HCT116 (cell line): ENCODE measurements at regions not wholly inside any gene's neighbourhood (a gene's known extent, or its start where the extent isn't known, plus 50 kb on each side); places are given as distances from the start of the nearest gene placed in this dataset.

ENCODE experiments used
- ATAC-seq: fragments of 200-7000 bp; cut with Tn5 transposase; 2 replicates; pipeline ENCODE4 v1.9.1; 2020; ENCODE audit warnings: mild to moderate bottlenecking, moderate library complexity
- BruUV-seq: library from RNA; stranded (reverse); fragments of 400-500 nt; replicated peaks from 2 replicates; lab custom pipeline; 2021; lab: Mats Ljungman, UMichigan
- CTCF ChIA-PET: fragments of 300-600 bp; sonication (Branson Sonifier 250); formaldehyde crosslinking; loops from one replicate; lab custom pipeline; 2021; ENCODE audit warnings: antibody characterized with exemption; lab: Charles Lee
- POLR2A ChIA-PET: fragments of 300-600, 350-600 bp; sonication (Branson Sonifier 250); formaldehyde crosslinking; loops from one replicate; lab custom pipeline; 2021; ENCODE audit warnings: antibody characterized with exemption; lab: Charles Lee
- RAD21 ChIA-PET, 2 experiments: fragments of 300-600 bp; sonication (Branson Sonifier 250); formaldehyde crosslinking; loops; one replicate each; lab custom pipeline; 2023; ENCODE audit warnings: low total read pairs in 2 of 2; ENCODE audit not compliant: uncharacterized antibody in 2 of 2, unreplicated experiment in 2 of 2, low non-redundant PET in 1 of 2; lab: Charles Lee
- DNase-seq: peaks from one replicate; pipeline ENCODE4 v3.0.0-alpha.2; 2010; ENCODE audit warnings: low read depth, low spot score
- H2AFZ ChIP-seq: fragments of 200-600 bp; shearing (Covaris generic), sonication (generic); 2 replicates; pipeline ENCODE4 v1.6.1; 2017; ENCODE audit warnings: low read depth, mixed run types, mixed read lengths, antibody characterized with exemption, low read length; ENCODE audit not compliant: poor library complexity, severe bottlenecking
- H3K27ac ChIP-seq: 2 replicates; pipeline ENCODE4 v1.5.1; 2012; ENCODE audit warnings: low read depth, low read length
- H3K27me3 ChIP-seq: fragments of 200-600 bp; sonication (generic); 2 replicates; pipeline ENCODE4 v1.6.1; 2016; ENCODE audit warnings: mixed run types, low read length, mixed read lengths; ENCODE audit not compliant: insufficient read depth
- H3K36me3 ChIP-seq, 2 experiments: fragments of 200-500 bp in 1 of 2; fragments of 200-600 bp in 1 of 2; sonication (Bioruptor generic) in 1 of 2; sonication (generic) in 1 of 2; 2 replicates each; pipeline versions ENCODE4 v1.5.1 to v1.6.1; 2014 to 2016; ENCODE audit warnings: low read length in 2 of 2, inconsistent platforms in 1 of 2, mixed read lengths in 1 of 2, mixed run types in 1 of 2; ENCODE audit not compliant: insufficient read depth in 2 of 2, control insufficient read depth in 1 of 2
- H3K4me1 ChIP-seq, 2 experiments: fragments of 200-600 bp in 1 of 2; sonication (generic) in 1 of 2; 2 replicates each; pipeline versions ENCODE4 v1.5.1 to v1.6.1; 2012 to 2017; ENCODE audit warnings: low read length in 2 of 2, inconsistent platforms in 1 of 2, mild to moderate bottlenecking in 1 of 2, mixed read lengths in 1 of 2, mixed run types in 1 of 2, moderate library complexity in 1 of 2; ENCODE audit not compliant: insufficient read depth in 2 of 2, control insufficient read depth in 1 of 2
- H3K4me2 ChIP-seq: fragments of 200-600 bp; sonication (generic); 2 replicates; pipeline ENCODE4 v1.6.1; 2017; ENCODE audit warnings: mixed run types, low read length, mixed read lengths
- H3K4me3 ChIP-seq, 2 experiments: fragments of 200-600 bp in 1 of 2; sonication (generic) in 1 of 2; replicated peaks in 1 of 2; 2 replicates each; pipeline ENCODE4 v1.5.1; 2011 to 2016; ENCODE audit warnings: low read length in 2 of 2, control low read depth in 1 of 2, low read depth in 1 of 2, mild to moderate bottlenecking in 1 of 2, mixed read lengths in 1 of 2, mixed run types in 1 of 2
- H3K79me2 ChIP-seq: fragments of 200-600 bp; sonication (generic); 2 replicates; pipeline ENCODE4 v1.6.1; 2017; ENCODE audit warnings: mild to moderate bottlenecking, mixed run types, low read length, moderate library complexity, mixed read lengths; ENCODE audit not compliant: insufficient read depth
- H3K9ac ChIP-seq: fragments of 200-600 bp; sonication (generic); 2 replicates; pipeline ENCODE4 v1.6.1; 2016; ENCODE audit warnings: low read length, mixed read lengths
- H3K9me2 ChIP-seq: fragments of 200-600 bp; sonication (generic), shearing (Covaris generic); 2 replicates; pipeline ENCODE4 v1.6.1; 2017; ENCODE audit warnings: mixed run types, mild to moderate bottlenecking, moderate library complexity; ENCODE audit not compliant: insufficient read depth
- H3K9me3 ChIP-seq, 2 experiments: fragments of 200-500 bp in 1 of 2; fragments of 200-600 bp in 1 of 2; sonication (Bioruptor generic) in 1 of 2; sonication (generic) in 1 of 2; 2 replicates each; pipeline ENCODE4 v1.6.1; 2014 to 2017; ENCODE audit warnings: low read length in 2 of 2, mixed read lengths in 2 of 2, inconsistent platforms in 1 of 2, low read depth in 1 of 2, mild to moderate bottlenecking in 1 of 2, mixed run types in 1 of 2, moderate library complexity in 1 of 2; ENCODE audit not compliant: control insufficient read depth in 1 of 2, insufficient read depth in 1 of 2
- H4K20me1 ChIP-seq: fragments of 200-600 bp; sonication (generic), shearing (Covaris generic); 2 replicates; pipeline ENCODE4 v1.6.1; 2017; ENCODE audit warnings: mixed run types, mild to moderate bottlenecking, moderate library complexity; ENCODE audit not compliant: insufficient read depth
- CEBPB ChIP-seq: IDR thresholded peaks from 2 replicates; pipeline ENCODE4 v1.6.1; 2012; ENCODE audit warnings: low read depth
- EGR1 ChIP-seq: IDR thresholded peaks from 2 replicates; pipeline ENCODE4 v1.6.1; 2012; ENCODE audit warnings: low read depth
- ELF1 ChIP-seq: IDR thresholded peaks from 2 replicates; pipeline ENCODE4 v1.6.1; 2012; ENCODE audit warnings: low read depth, borderline replicate concordance
- EZH2 ChIP-seq: fragments of 200-600 bp; sonication (generic); IDR thresholded peaks from 2 replicates; pipeline ENCODE4 v1.6.1; 2017; ENCODE audit warnings: antibody characterized with exemption, mixed run types
- EZH2phosphoT487 ChIP-seq: fragments of 200-600 bp; IDR thresholded peaks from 2 replicates; pipeline ENCODE4 v1.6.1; 2018; ENCODE audit warnings: antibody characterized with exemption, borderline replicate concordance
- JUND ChIP-seq: IDR thresholded peaks from 2 replicates; pipeline ENCODE4 v1.6.1; 2012
- MAX ChIP-seq: IDR thresholded peaks from 2 replicates; pipeline ENCODE4 v1.6.1; 2012
- POLR2A ChIP-seq: IDR thresholded peaks from 2 replicates; pipeline ENCODE4 v1.7.0; 2011; ENCODE audit warnings: borderline replicate concordance; ENCODE audit not compliant: insufficient read depth, insufficient read length; ENCODE audit errors: extremely low read depth
- POLR2AphosphoS5 ChIP-seq: IDR thresholded peaks from 2 replicates; pipeline ENCODE4 v1.6.1; 2011; ENCODE audit warnings: mild to moderate bottlenecking, low read depth, low read length, moderate library complexity
- RAD21 ChIP-seq: IDR thresholded peaks from 2 replicates; pipeline ENCODE4 v1.6.1; 2012; ENCODE audit warnings: low read depth, mild to moderate bottlenecking
- SIN3A ChIP-seq: IDR thresholded peaks from 2 replicates; pipeline ENCODE4 v1.6.1; 2012; ENCODE audit warnings: low read depth
- SP1 ChIP-seq: IDR thresholded peaks from 2 replicates; pipeline ENCODE4 v1.6.1; 2012; ENCODE audit warnings: low read depth
- SRF ChIP-seq: IDR thresholded peaks from 2 replicates; pipeline ENCODE4 v1.6.1; 2012; ENCODE audit warnings: low read depth
- TCF7L2 ChIP-seq: IDR thresholded peaks from 2 replicates; pipeline ENCODE4 v1.7.0; 2011; ENCODE audit warnings: borderline replicate concordance, inconsistent platforms; ENCODE audit not compliant: insufficient read depth, insufficient read length; ENCODE audit errors: extremely low read depth
- YY1 ChIP-seq: IDR thresholded peaks from 2 replicates; pipeline ENCODE4 v1.6.1; 2011; ENCODE audit warnings: low read length, low read depth, moderate library complexity, mild to moderate bottlenecking; ENCODE audit not compliant: insufficient replicate concordance; ENCODE audit errors: extremely low read depth
- ZFX ChIP-seq: fragments of 450-650 bp; IDR thresholded peaks from 2 replicates; pipeline ENCODE4 v1.6.1; 2017
- ZNF274 ChIP-seq: fragments of 200-500 bp; sonication (Bioruptor generic); IDR thresholded peaks from 2 replicates; pipeline ENCODE4 v1.6.1; 2014; ENCODE audit warnings: mild to moderate bottlenecking, low read depth, low read length, inconsistent platforms
- intact Hi-C: fragments of 100-400 bp; cut with micrococcal nuclease; formaldehyde crosslinking; loops from 2 replicates; pipeline ENCODE4 v1.10.0; 2022
- TF ChIP-seq, protein P1 (sequence below): IDR thresholded peaks from 2 replicates; pipeline ENCODE4 v1.6.1; 2011; ENCODE audit warnings: mild to moderate bottlenecking, low read length, moderate library complexity; ENCODE audit not compliant: insufficient replicate concordance; ENCODE audit errors: extremely low read depth
- TF ChIP-seq, protein P2 (sequence below): IDR thresholded peaks from 2 replicates; pipeline ENCODE4 v1.6.1; 2012
- TF ChIP-seq, protein P3 (sequence below), 3 experiments: fragments of 200-600 bp in 1 of 3; sonication (generic) in 1 of 3; IDR thresholded peaks in 2 of 3; conservative IDR thresholded peaks in 1 of 3; 2 replicates each; pipeline ENCODE4 v1.5.1; 2012 to 2017; ENCODE audit warnings: low read depth in 2 of 3, low read length in 2 of 3, antibody characterized with exemption in 1 of 3, borderline replicate concordance in 1 of 3, control low read depth in 1 of 3, mild to moderate bottlenecking in 1 of 3, mixed read lengths in 1 of 3, mixed run types in 1 of 3, moderate library complexity in 1 of 3; ENCODE audit not compliant: insufficient read depth in 1 of 3

DNA sequence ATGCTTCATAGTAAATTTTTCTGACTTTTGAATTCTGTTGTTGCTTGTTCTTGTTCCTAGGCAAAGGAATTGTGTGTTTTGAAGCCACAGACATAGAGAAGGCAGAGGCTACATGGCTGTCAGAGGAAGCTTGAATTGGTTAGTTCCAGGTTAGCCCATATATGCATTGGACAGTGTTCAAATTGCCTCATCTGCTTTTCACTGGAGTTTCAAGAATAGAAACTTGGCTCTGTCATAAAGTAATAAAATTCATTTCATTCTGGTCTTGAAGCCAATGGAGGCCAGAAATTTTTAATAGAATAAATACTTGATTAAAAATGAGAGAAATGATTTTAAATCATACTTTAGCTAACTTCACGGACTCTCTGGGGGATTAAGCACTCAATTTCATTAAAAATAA lies 178.0 kb downstream of the YIPF5 start:
- Histone ChIP-seq H4K20me1 (no peaks in the 10 kb centered on the region), H3K27ac (no peak overlapping the region), H3K4me1 (no peaks in the 10 kb centered on the region), H3K9ac (no peak overlapping the region), H3K36me3 (no peaks in the 10 kb centered on the region), H3K4me3 (no peak overlapping the region), H3K9me3 (no peaks in the 10 kb centered on the region), H3K4me2 (no peak overlapping the region), H3K27me3 (no peaks in the 10 kb centered on the region), H3K79me2 (no peaks in the 10 kb centered on the region), H3K9me2 (no peaks in the 10 kb centered on the region), H2AFZ (no peak overlapping the region)
- RAD21 ChIA-PET: no interaction called here
- POLR2A ChIA-PET: no interaction called here
- ATAC-seq (no peak), DNase-seq (no peak)
- CTCF ChIA-PET: no interaction called here
- no TSS peak for BruUV-seq
- TF ChIP-seq SP1: no peak
- no peak for TF ChIP-seq ZFX
- no peak for TF ChIP-seq MAX
- no peak for TF ChIP-seq ZNF274
- TF ChIP-seq RAD21: no peak
- TF ChIP-seq POLR2A: no peak
- no peak for TF ChIP-seq EZH2
- no peak for TF ChIP-seq CEBPB
- TF ChIP-seq SIN3A: no peak
- TF ChIP-seq, protein P1, sequence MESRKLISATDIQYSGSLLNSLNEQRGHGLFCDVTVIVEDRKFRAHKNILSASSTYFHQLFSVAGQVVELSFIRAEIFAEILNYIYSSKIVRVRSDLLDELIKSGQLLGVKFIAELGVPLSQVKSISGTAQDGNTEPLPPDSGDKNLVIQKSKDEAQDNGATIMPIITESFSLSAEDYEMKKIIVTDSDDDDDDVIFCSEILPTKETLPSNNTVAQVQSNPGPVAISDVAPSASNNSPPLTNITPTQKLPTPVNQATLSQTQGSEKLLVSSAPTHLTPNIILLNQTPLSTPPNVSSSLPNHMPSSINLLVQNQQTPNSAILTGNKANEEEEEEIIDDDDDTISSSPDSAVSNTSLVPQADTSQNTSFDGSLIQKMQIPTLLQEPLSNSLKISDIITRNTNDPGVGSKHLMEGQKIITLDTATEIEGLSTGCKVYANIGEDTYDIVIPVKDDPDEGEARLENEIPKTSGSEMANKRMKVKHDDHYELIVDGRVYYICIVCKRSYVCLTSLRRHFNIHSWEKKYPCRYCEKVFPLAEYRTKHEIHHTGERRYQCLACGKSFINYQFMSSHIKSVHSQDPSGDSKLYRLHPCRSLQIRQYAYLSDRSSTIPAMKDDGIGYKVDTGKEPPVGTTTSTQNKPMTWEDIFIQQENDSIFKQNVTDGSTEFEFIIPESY: no peak
- TF ChIP-seq EGR1: no peak
- no peak for TF ChIP-seq EZH2phosphoT487
- TF ChIP-seq POLR2AphosphoS5: no peak
- no peak for TF ChIP-seq SRF
- TF ChIP-seq, protein P2, sequence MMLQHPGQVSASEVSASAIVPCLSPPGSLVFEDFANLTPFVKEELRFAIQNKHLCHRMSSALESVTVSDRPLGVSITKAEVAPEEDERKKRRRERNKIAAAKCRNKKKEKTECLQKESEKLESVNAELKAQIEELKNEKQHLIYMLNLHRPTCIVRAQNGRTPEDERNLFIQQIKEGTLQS: no peak
- TF ChIP-seq, protein P3, sequence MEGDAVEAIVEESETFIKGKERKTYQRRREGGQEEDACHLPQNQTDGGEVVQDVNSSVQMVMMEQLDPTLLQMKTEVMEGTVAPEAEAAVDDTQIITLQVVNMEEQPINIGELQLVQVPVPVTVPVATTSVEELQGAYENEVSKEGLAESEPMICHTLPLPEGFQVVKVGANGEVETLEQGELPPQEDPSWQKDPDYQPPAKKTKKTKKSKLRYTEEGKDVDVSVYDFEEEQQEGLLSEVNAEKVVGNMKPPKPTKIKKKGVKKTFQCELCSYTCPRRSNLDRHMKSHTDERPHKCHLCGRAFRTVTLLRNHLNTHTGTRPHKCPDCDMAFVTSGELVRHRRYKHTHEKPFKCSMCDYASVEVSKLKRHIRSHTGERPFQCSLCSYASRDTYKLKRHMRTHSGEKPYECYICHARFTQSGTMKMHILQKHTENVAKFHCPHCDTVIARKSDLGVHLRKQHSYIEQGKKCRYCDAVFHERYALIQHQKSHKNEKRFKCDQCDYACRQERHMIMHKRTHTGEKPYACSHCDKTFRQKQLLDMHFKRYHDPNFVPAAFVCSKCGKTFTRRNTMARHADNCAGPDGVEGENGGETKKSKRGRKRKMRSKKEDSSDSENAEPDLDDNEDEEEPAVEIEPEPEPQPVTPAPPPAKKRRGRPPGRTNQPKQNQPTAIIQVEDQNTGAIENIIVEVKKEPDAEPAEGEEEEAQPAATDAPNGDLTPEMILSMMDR (IDR thresholded peaks at IDR 0.05 in 2 of 3, conservative IDR thresholded peaks at IDR 0.05 in 1 of 3; ENCODE audit: borderline replicate concordance in 1 of 3, insufficient read depth in 1 of 3, low read depth in 2 of 3, low read length in 2 of 3): no peak
- TF ChIP-seq YY1: no peak
- no peak for TF ChIP-seq ELF1
- TF ChIP-seq JUND: no peak
- no peak for TF ChIP-seq TCF7L2
- intact Hi-C loops: no loop called here
